SK-N-SH (cell line): ENCODE measurements at regions not wholly inside any gene's neighbourhood (a gene's known extent, or its start where the extent isn't known, plus 50 kb on each side); places are given as distances from the start of the nearest gene placed in this dataset.

ENCODE experiments used
- CTCF ChIA-PET: fragments of 300-600, 350-600 bp; formaldehyde crosslinking; extraction: SDS; loops from one replicate; lab custom pipeline; 2021; lab: Yijun Ruan, JAX
- POLR2A ChIA-PET: fragments of 350-600 bp; sonication (Branson Sonifier 250); formaldehyde crosslinking; extraction: SDS; loops from one replicate; lab custom pipeline; 2020; ENCODE audit warnings: antibody characterized with exemption, inconsistent platforms; lab: Yijun Ruan, JAX
- DNase-seq: peaks from one replicate; pipeline ENCODE4 v3.0.0; 2012
- H2AFZ ChIP-seq: fragments of 200-600 bp; sonication (generic); 2 replicates; pipeline ENCODE4 v1.8.1; 2016; ENCODE audit warnings: antibody characterized with exemption, mild to moderate bottlenecking, low read depth
- H3F3A ChIP-seq: fragments of 200-600 bp; sonication (generic); replicated peaks from 2 replicates; pipeline ENCODE3; 2016; ENCODE audit warnings: antibody characterized with exemption, mild to moderate bottlenecking; ENCODE audit not compliant: insufficient read depth
- H3K27ac ChIP-seq, 2 experiments: fragments of 200-500 bp in 1 of 2; fragments of 200-600 bp in 1 of 2; sonication (Bioruptor generic) in 1 of 2; sonication (generic), shearing (Covaris generic) in 1 of 2; 2 replicates each; pipeline versions ENCODE4 v1.5.1 to v1.6.1; 2014 to 2016; ENCODE audit warnings: low read depth in 2 of 2, inconsistent platforms in 1 of 2, low read length in 1 of 2, mild to moderate bottlenecking in 1 of 2, mixed read lengths in 1 of 2
- H3K27me3 ChIP-seq: fragments of 200-600 bp; sonication (generic), shearing (Covaris generic); 2 replicates; pipeline ENCODE4 v1.6.1; 2016; ENCODE audit warnings: mixed run types; ENCODE audit not compliant: insufficient read depth
- H3K36me3 ChIP-seq, 2 experiments: fragments of 200-500 bp in 1 of 2; fragments of 200-600 bp in 1 of 2; sonication (Bioruptor generic) in 1 of 2; sonication (generic) in 1 of 2; replicated peaks in 1 of 2; 2 replicates each; pipeline versions ENCODE3 to v1.5.1; 2014 to 2016; ENCODE audit warnings: low read length in 1 of 2, mild to moderate bottlenecking in 1 of 2; ENCODE audit not compliant: insufficient read depth in 2 of 2, control insufficient read depth in 1 of 2
- H3K4me1 ChIP-seq, 2 experiments: fragments of 200-500 bp in 1 of 2; fragments of 200-600 bp in 1 of 2; sonication (Bioruptor generic) in 1 of 2; sonication (generic), shearing (Covaris generic) in 1 of 2; 2 replicates each; pipeline versions ENCODE4 v1.5.1 to v1.6.1; 2014 to 2016; ENCODE audit warnings: low read depth in 1 of 2, low read length in 1 of 2, mixed run types in 1 of 2; ENCODE audit not compliant: insufficient read depth in 2 of 2, control insufficient read depth in 1 of 2
- H3K4me2 ChIP-seq: fragments of 200-600 bp; sonication (generic), shearing (Covaris generic); 2 replicates; pipeline ENCODE4 v1.6.1; 2017; ENCODE audit warnings: mixed run types
- H3K4me3 ChIP-seq, 2 experiments: fragments of 200-500 bp in 1 of 2; fragments of 200-600 bp in 1 of 2; sonication (Bioruptor generic) in 1 of 2; sonication (generic), shearing (Covaris generic) in 1 of 2; 2 replicates each; pipeline versions ENCODE4 v1.5.1 to v1.8.1; 2014 to 2016; ENCODE audit warnings: low read depth in 2 of 2, inconsistent platforms in 1 of 2, low read length in 1 of 2, mild to moderate bottlenecking in 1 of 2, mixed read lengths in 1 of 2, moderate library complexity in 1 of 2
- H3K79me2 ChIP-seq: fragments of 200-600 bp; sonication (generic); 2 replicates; pipeline ENCODE4 v1.8.1; 2017; ENCODE audit warnings: mild to moderate bottlenecking; ENCODE audit not compliant: insufficient read depth
- H3K9ac ChIP-seq: fragments of 200-600 bp; sonication (generic); 2 replicates; pipeline ENCODE4 v1.6.1; 2017; ENCODE audit warnings: mixed run types
- H3K9me2 ChIP-seq: fragments of 200-600 bp; sonication (generic); 2 replicates; pipeline ENCODE4 v1.6.1; 2017; ENCODE audit warnings: mixed run types
- H3K9me3 ChIP-seq: fragments of 200-600 bp; sonication (generic); 2 replicates; pipeline ENCODE4 v1.6.1; 2017; ENCODE audit warnings: mixed run types, mild to moderate bottlenecking, moderate library complexity
- H4K20me1 ChIP-seq: fragments of 200-600 bp; sonication (generic); 2 replicates; pipeline ENCODE4 v1.6.1; 2017; ENCODE audit warnings: mild to moderate bottlenecking, mixed run types; ENCODE audit not compliant: insufficient read depth
- CTCF ChIP-seq: fragments of 200-600 bp; sonication (generic); IDR thresholded peaks from 2 replicates; pipeline ENCODE4 v1.6.1; 2017; ENCODE audit warnings: antibody characterized with exemption, mild to moderate bottlenecking, moderate library complexity
- ELF1 ChIP-seq: IDR thresholded peaks from 2 replicates; pipeline ENCODE4 v1.4.0; 2012
- EP300 ChIP-seq, 2 experiments: IDR thresholded peaks; 2 replicates each; pipeline versions ENCODE4 v1.4.0 to v1.6.1; 2012; ENCODE audit warnings: borderline replicate concordance in 1 of 2, low read depth in 1 of 2, low read length in 1 of 2
- EZH2phosphoT487 ChIP-seq: fragments of 200-600 bp; sonication (generic); IDR thresholded peaks from 2 replicates; pipeline ENCODE4 v1.6.1; 2017; ENCODE audit warnings: low read depth, mixed run types, mild to moderate bottlenecking, antibody characterized with exemption, moderate library complexity, borderline replicate concordance
- FOSL2 ChIP-seq: IDR thresholded peaks from 2 replicates; pipeline ENCODE4 v1.4.0; 2012; ENCODE audit warnings: low read depth, mild to moderate bottlenecking, moderate library complexity, borderline replicate concordance
- FOXJ3 ChIP-seq: sonication (generic); formaldehyde crosslinking; IDR thresholded peaks from 2 replicates; pipeline ENCODE4 v1.5.1; 2020; ENCODE audit warnings: mild to moderate bottlenecking, missing genetic modification reagents
- GABPA ChIP-seq: IDR thresholded peaks from 2 replicates; pipeline ENCODE4 v1.4.0; 2012; ENCODE audit warnings: low read depth, mild to moderate bottlenecking
- MAX ChIP-seq: IDR thresholded peaks from 2 replicates; pipeline ENCODE4 v1.4.0; 2012; ENCODE audit warnings: low read depth
- MEF2A ChIP-seq: IDR thresholded peaks from 2 replicates; pipeline ENCODE4 v1.4.0; 2012; ENCODE audit warnings: low read depth, borderline replicate concordance
- RAD21 ChIP-seq: IDR thresholded peaks from 2 replicates; pipeline ENCODE4 v1.6.1; 2012; ENCODE audit warnings: mild to moderate bottlenecking, low read length
- RFX5 ChIP-seq: IDR thresholded peaks from 2 replicates; pipeline ENCODE4 v1.6.1; 2012; ENCODE audit warnings: mild to moderate bottlenecking, improper control_type of control experiment, low read length
- SMC3 ChIP-seq: IDR thresholded peaks from 2 replicates; pipeline ENCODE4 v1.6.1; 2012; ENCODE audit warnings: low read depth, low read length, improper control_type of control experiment
- TCF12 ChIP-seq: IDR thresholded peaks from 2 replicates; pipeline ENCODE4 v1.4.0; 2012
- TEAD4 ChIP-seq: IDR thresholded peaks from 2 replicates; pipeline ENCODE4 v1.4.0; 2012; ENCODE audit warnings: mild to moderate bottlenecking, borderline replicate concordance; ENCODE audit not compliant: insufficient read depth
- YY1 ChIP-seq: IDR thresholded peaks from 2 replicates; pipeline ENCODE4 v1.4.0; 2012; ENCODE audit warnings: low read depth, mild to moderate bottlenecking
- WGBS: methylation state at CpG from one replicate; pipeline ENCODE4 v1.1.6; 2017; ENCODE audit warnings: low lambda C conversion rate; 5-methylcytosine and 5-hydroxymethylcytosine counted together
- TF ChIP-seq, protein P1 (sequence below): IDR thresholded peaks from 2 replicates; pipeline ENCODE4 v1.6.1; 2012; ENCODE audit warnings: mild to moderate bottlenecking, low read depth, low read length, moderate library complexity

DNA sequence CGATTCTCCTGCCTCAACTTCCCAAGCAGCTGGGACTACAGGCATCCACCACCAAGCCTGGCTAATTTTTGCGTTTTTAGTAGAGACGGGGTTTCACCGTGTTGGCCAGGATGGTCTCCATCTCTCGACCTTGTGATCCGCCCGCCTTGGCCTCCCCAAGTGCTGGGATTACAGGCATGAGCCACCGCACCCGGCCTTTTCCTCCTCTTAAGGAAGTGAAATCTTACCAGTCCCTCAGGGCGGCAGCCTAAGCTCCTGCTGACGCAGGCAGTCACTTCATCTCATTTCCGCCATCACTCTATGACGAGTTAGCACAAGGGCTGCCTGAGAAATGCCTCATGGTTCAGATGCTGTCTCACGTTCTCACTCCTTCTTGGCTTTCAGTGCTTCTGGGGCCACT, 246.0 kb upstream of the SHH start:
- Histone ChIP-seq H2AFZ (no peak overlapping the region), H3K27me3 (peaks cover 92% of the 10 kb centered on the region), H3K4me2 (no peak overlapping the region), H3K4me3 (no peak overlapping the region), H3K9me2 (no peaks in the 10 kb centered on the region), H3K4me1 (no peaks in the 10 kb centered on the region), H4K20me1 (no peaks in the 10 kb centered on the region), H3F3A (peaks cover 8% of the 10 kb centered on the region), H3K36me3 (no peaks in the 10 kb centered on the region), H3K9ac (no peak overlapping the region), H3K79me2 (no peaks in the 10 kb centered on the region), H3K27ac (no peak overlapping the region), H3K9me3 (no peaks in the 10 kb centered on the region)
- WGBS = 10% methylated on average over 14 of the region's 14 CpGs
- ChIA-PET CTCF (no interaction called here), POLR2A (no interaction called here)
- DNase-seq = no peak
- TF ChIP-seq TEAD4 (no peak), FOXJ3 (CRISPR knock-in tag) (no peak), EP300 (IDR thresholded peaks at IDR 0.05; ENCODE audit: borderline replicate concordance in 1 of 2, low read depth in 1 of 2, low read length in 1 of 2) (no peak), SMC3 (no peak), GABPA (no peak), RFX5 (no peak), CTCF (no peak), TCF12 (no peak), FOSL2 (no peak), MEF2A (no peak), EZH2phosphoT487 (no peak), ELF1 (no peak), YY1 (no peak), RAD21 (no peak), MAX (no peak)
- TF ChIP-seq, protein P1, sequence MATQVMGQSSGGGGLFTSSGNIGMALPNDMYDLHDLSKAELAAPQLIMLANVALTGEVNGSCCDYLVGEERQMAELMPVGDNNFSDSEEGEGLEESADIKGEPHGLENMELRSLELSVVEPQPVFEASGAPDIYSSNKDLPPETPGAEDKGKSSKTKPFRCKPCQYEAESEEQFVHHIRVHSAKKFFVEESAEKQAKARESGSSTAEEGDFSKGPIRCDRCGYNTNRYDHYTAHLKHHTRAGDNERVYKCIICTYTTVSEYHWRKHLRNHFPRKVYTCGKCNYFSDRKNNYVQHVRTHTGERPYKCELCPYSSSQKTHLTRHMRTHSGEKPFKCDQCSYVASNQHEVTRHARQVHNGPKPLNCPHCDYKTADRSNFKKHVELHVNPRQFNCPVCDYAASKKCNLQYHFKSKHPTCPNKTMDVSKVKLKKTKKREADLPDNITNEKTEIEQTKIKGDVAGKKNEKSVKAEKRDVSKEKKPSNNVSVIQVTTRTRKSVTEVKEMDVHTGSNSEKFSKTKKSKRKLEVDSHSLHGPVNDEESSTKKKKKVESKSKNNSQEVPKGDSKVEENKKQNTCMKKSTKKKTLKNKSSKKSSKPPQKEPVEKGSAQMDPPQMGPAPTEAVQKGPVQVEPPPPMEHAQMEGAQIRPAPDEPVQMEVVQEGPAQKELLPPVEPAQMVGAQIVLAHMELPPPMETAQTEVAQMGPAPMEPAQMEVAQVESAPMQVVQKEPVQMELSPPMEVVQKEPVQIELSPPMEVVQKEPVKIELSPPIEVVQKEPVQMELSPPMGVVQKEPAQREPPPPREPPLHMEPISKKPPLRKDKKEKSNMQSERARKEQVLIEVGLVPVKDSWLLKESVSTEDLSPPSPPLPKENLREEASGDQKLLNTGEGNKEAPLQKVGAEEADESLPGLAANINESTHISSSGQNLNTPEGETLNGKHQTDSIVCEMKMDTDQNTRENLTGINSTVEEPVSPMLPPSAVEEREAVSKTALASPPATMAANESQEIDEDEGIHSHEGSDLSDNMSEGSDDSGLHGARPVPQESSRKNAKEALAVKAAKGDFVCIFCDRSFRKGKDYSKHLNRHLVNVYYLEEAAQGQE = no peak
